ENCODE measurements at regions not wholly inside any gene's neighbourhood (a gene's known extent, or its start where the extent isn't known, plus 50 kb on each side); places are given as distances from the start of the nearest gene placed in this dataset.
A peak's percentile ranks its signal among the peaks of the same experiment; 100 is the strongest.

DNA sequence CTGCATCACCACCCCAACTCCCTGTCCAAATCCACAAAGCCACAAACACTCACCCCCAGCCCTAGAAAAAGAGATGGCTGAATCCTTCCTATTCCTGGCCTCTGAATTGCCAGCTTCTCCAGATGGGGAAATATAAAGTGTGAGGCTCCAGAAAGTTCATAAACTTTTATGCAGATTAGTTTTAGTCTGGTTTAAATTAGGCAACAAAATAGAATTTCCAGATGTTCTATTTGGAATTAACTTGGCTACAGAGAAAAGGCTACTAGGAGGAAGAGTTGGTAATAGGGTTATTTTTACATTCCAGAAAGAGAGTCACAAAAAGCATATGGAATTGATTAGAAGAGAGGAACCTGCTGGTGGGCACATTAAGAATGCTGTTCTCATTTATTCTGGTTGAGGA is 56.0 kb downstream of the EN1 start:
- H3K27ac ChIP-seq (ENCODE audit: low read depth, low read length), result no peak overlapping the region
- H3K27me3 ChIP-seq (ENCODE audit: control insufficient read depth in 1 of 2, insufficient read depth in 2 of 2, low read length in 2 of 2), result peaks cover 5 to 9% of the 10 kb centered on the region in 2 donors
- no peaks in the 10 kb centered on the region for H3K9me3 ChIP-seq (ENCODE audit: control insufficient read depth in 1 of 2, low read length in 2 of 2)
- no peaks in the 10 kb centered on the region for H3K4me1 ChIP-seq (ENCODE audit: control insufficient read depth in 1 of 2, insufficient read depth in 2 of 2, low read length in 2 of 2)
- no peaks in the 10 kb centered on the region for H3K36me3 ChIP-seq (ENCODE audit: control insufficient read depth in 1 of 2, insufficient read depth in 2 of 2, low read length in 2 of 2)
- no peak overlapping the region for H3K4me3 ChIP-seq (ENCODE audit: low read depth in 1 of 2, low read length in 2 of 2)
- no peak overlapping the region for H3K9ac ChIP-seq (ENCODE audit: low read depth in 1 of 2, low read length in 2 of 2)

DNA sequence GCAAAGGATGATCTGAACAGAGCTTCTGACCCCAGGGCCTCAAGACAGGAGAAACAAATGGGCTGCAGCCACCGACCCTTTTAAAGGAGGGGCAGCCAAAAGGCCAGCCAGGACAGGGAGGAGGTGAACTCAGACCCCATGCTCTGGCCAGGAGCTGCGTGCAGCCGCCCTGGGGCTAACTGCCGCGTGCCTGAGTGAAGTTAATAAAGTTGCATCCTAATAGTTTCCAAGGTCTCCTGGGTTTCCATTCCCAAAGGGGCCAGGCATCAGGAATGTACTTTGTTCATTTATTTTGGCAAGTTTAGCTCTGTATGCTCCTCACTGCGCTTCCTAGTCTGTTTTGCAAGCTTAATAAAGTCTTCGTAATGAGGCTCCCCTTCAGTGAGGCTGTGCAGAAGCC is 60.7 kb downstream of the EN1 start:
- Histone ChIP-seq H3K27ac (ENCODE audit: low read depth, low read length) (no peak overlapping the region), H3K27me3 (ENCODE audit: control insufficient read depth in 1 of 2, insufficient read depth in 2 of 2, low read length in 2 of 2) (peaks cover 2 to 5% of the 10 kb centered on the region in 2 donors), H3K36me3 (ENCODE audit: control insufficient read depth in 1 of 2, insufficient read depth in 2 of 2, low read length in 2 of 2) (no peaks in the 10 kb centered on the region), H3K4me1 (ENCODE audit: control insufficient read depth in 1 of 2, insufficient read depth in 2 of 2, low read length in 2 of 2) (no peaks in the 10 kb centered on the region), H3K9me3 (ENCODE audit: control insufficient read depth in 1 of 2, low read length in 2 of 2) (no peaks in the 10 kb centered on the region), H3K9ac (ENCODE audit: low read depth in 1 of 2, low read length in 2 of 2) (no peak overlapping the region), H3K4me3 (ENCODE audit: low read depth in 1 of 2, low read length in 2 of 2) (no peak overlapping the region)

DNA sequence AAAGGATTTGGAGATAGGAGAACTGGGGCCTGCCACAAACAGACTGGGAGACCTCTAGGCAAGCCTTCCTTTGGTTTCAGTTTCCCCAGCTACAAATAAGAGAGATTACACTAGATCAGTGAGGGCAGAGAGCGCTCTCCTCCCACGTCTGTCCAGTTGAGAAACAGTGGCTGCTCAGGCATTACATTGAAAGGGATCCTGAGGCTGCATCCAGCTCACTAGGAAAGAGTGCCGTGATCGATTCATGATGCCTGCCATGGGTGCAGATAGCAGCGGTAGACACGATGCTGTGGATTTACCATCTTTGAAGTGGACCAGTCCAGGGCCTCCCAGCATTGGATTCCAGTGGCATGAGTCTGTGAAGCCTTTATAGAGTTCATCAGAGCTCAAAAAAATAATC is 62.6 kb downstream of the EN1 start:
- Histone ChIP-seq H3K9ac (ENCODE audit: low read depth in 1 of 2, low read length in 2 of 2) (no peak overlapping the region), H3K9me3 (ENCODE audit: control insufficient read depth in 1 of 2, low read length in 2 of 2) (no peaks in the 10 kb centered on the region), H3K36me3 (ENCODE audit: control insufficient read depth in 1 of 2, insufficient read depth in 2 of 2, low read length in 2 of 2) (no peaks in the 10 kb centered on the region), H3K27ac (ENCODE audit: low read depth, low read length) (no peak overlapping the region), H3K4me1 (ENCODE audit: control insufficient read depth in 1 of 2, insufficient read depth in 2 of 2, low read length in 2 of 2) (no peaks in the 10 kb centered on the region), H3K4me3 (ENCODE audit: low read depth in 1 of 2, low read length in 2 of 2) (no peak overlapping the region), H3K27me3 (ENCODE audit: control insufficient read depth in 1 of 2, insufficient read depth in 2 of 2, low read length in 2 of 2) (peaks cover 2 to 5% of the 10 kb centered on the region in 2 donors)

DNA sequence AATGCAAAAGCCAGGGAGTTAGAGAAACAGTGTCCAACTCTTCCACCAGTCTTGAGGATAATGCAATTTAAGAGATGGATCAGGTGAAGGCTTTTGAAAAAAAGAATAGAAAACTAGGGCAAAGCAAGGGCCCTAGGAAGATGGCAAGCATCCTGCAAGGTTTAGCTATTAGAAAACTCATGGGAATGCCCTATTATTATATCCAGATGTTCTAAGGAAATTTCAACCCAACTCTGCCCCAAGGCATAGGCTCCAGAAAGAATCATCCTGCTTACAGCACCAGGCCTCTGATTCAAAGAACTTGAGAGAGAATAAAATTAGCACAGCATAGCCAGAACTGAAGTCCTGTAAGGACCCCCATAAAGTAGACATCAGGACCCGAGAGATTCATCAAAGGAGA is 68.1 kb downstream of the EN1 start:
- Histone ChIP-seq H3K9me3 (ENCODE audit: control insufficient read depth in 1 of 2, low read length in 2 of 2) (no peaks in the 10 kb centered on the region), H3K4me1 (ENCODE audit: control insufficient read depth in 1 of 2, insufficient read depth in 2 of 2, low read length in 2 of 2) (peaks cover 3 to 10% of the 10 kb centered on the region in 2 donors), H3K36me3 (ENCODE audit: control insufficient read depth in 1 of 2, insufficient read depth in 2 of 2, low read length in 2 of 2) (no peaks in the 10 kb centered on the region), H3K27me3 (ENCODE audit: control insufficient read depth in 1 of 2, insufficient read depth in 2 of 2, low read length in 2 of 2) (peaks cover 6 to 19% of the 10 kb centered on the region in 2 donors), H3K4me3 (ENCODE audit: low read depth in 1 of 2, low read length in 2 of 2) (no peak overlapping the region), H3K27ac (ENCODE audit: low read depth, low read length) (no peak overlapping the region), H3K9ac (ENCODE audit: low read depth in 1 of 2, low read length in 2 of 2) (no peak overlapping the region)

DNA sequence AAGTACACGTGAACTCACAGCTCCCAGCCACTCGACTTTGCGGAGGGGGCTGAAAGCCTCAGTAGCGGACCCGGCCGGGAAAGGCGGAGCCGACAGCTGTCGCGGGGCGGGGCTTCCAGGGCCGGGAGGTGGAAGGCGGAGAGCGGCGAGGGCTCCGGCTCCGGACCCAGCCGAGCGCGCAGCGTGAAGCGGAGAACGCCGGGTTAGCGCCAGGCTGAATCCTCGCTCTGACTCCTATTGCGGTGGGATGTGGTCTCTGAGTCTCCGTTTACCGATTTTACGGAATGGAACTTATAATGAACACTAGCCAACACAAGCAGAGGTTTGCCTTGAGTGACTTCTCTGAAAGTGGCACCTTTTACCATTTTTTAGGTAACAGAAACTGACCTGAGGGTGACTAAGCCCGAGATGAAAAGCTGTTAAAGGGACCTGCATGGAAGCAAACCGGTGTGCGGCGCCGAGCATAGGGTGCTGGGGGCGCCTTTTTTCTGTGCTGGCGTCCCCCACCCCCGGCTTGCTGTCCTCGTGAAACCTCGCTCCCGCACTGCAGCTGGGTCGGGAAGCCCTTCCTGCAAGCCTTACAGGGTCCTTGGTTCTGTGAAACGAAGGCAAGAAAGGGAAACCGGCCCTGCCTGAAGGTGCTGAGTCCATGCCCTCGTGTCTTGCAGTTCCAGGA is 72.9 kb downstream of the EN1 start:
- Histone ChIP-seq H3K9ac (ENCODE audit: low read depth in 1 of 2, low read length in 2 of 2) (peak overlapping the region in 1 of 2 donors; percentile 26), H3K36me3 (ENCODE audit: control insufficient read depth in 1 of 2, insufficient read depth in 2 of 2, low read length in 2 of 2) (no peaks in the 10 kb centered on the region), H3K27ac (ENCODE audit: low read depth, low read length) (no peak overlapping the region), H3K4me1 (ENCODE audit: control insufficient read depth in 1 of 2, insufficient read depth in 2 of 2, low read length in 2 of 2) (peaks cover 3 to 11% of the 10 kb centered on the region in 2 donors), H3K27me3 (ENCODE audit: control insufficient read depth in 1 of 2, insufficient read depth in 2 of 2, low read length in 2 of 2) (peaks cover 15 to 33% of the 10 kb centered on the region in 2 donors), H3K9me3 (ENCODE audit: control insufficient read depth in 1 of 2, low read length in 2 of 2) (no peaks in the 10 kb centered on the region), H3K4me3 (ENCODE audit: low read depth in 1 of 2, low read length in 2 of 2) (peak overlapping the region; percentile 63 to 64)

DNA sequence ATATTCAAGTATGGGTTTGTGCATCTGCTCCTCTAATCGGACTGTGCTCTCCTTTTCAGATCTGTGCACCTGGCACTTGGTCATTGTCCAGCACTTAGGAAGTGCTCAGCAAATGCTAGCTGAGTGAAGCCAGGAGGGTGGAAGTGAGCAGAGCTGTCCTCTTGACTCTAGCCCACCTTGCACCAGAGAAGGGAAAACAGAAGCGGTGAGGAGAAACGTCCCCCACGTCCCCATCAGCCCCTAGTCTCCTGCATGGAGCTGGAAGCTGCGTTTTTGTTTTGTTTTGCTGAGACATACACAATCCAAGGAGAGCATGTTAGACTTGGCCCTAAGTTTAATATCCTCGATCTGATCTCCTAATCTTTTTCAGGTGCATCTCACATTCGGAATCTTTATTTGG is 73.6 kb downstream of the EN1 start:
- Histone ChIP-seq H3K27me3 (ENCODE audit: control insufficient read depth in 1 of 2, insufficient read depth in 2 of 2, low read length in 2 of 2) (peaks cover 15 to 33% of the 10 kb centered on the region in 2 donors), H3K4me1 (ENCODE audit: control insufficient read depth in 1 of 2, insufficient read depth in 2 of 2, low read length in 2 of 2) (peaks cover 3 to 11% of the 10 kb centered on the region in 2 donors)

DNA sequence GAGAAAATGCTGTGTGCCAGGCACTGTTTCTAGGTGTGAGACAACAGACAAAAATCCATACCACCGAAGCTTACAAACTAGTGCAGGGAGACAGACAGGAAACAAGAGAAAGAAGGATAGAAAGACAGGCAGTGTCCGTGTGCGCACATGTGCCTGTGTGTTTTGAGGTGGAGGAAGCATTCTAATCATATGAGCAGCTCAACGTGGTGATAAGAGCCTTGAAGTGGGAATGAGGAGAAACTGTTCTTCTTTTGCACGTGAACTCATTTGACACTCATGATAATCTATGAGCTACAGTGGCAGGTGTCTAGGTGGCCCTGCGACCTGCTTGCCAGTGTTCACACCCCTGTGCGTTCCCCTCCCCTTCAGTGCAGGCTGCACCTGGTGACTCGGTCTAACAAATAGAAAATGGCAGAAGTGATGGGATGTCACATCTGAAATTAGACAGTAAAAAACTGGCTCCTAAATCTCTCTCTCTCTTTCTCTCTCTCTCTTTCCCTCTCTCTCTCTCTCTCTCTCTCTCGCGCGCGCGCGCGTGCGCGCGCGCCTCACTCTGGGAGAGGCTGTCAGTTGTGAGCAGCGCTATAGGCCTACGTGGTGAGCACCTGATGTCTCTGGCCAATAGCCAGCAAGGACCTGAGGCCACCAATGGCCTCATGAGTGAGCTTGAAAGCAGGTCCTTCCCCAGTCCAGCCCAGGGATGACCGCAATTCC is 74.8 kb downstream of the EN1 start:
- Histone ChIP-seq H3K9me3 (ENCODE audit: control insufficient read depth in 1 of 2, low read length in 2 of 2) (no peaks in the 10 kb centered on the region), H3K36me3 (ENCODE audit: control insufficient read depth in 1 of 2, insufficient read depth in 2 of 2, low read length in 2 of 2) (no peaks in the 10 kb centered on the region), H3K27me3 (ENCODE audit: control insufficient read depth in 1 of 2, insufficient read depth in 2 of 2, low read length in 2 of 2) (peaks cover 15 to 33% of the 10 kb centered on the region in 2 donors), H3K4me3 (ENCODE audit: low read depth in 1 of 2, low read length in 2 of 2) (no peak overlapping the region), H3K27ac (ENCODE audit: low read depth, low read length) (no peak overlapping the region), H3K9ac (ENCODE audit: low read depth in 1 of 2, low read length in 2 of 2) (no peak overlapping the region), H3K4me1 (ENCODE audit: control insufficient read depth in 1 of 2, insufficient read depth in 2 of 2, low read length in 2 of 2) (peaks cover 3 to 11% of the 10 kb centered on the region in 2 donors)

More for the DNA sequence above, 73.6 kb downstream of the EN1 start:
- no peak overlapping the region for H3K4me3 ChIP-seq (ENCODE audit: low read depth in 1 of 2, low read length in 2 of 2)
- no peaks in the 10 kb centered on the region for H3K9me3 ChIP-seq (ENCODE audit: control insufficient read depth in 1 of 2, low read length in 2 of 2)
- no peak overlapping the region for H3K9ac ChIP-seq (ENCODE audit: low read depth in 1 of 2, low read length in 2 of 2)
- no peak overlapping the region for H3K27ac ChIP-seq (ENCODE audit: low read depth, low read length)
- H3K36me3 ChIP-seq (ENCODE audit: control insufficient read depth in 1 of 2, insufficient read depth in 2 of 2, low read length in 2 of 2), result no peaks in the 10 kb centered on the region

DNA sequence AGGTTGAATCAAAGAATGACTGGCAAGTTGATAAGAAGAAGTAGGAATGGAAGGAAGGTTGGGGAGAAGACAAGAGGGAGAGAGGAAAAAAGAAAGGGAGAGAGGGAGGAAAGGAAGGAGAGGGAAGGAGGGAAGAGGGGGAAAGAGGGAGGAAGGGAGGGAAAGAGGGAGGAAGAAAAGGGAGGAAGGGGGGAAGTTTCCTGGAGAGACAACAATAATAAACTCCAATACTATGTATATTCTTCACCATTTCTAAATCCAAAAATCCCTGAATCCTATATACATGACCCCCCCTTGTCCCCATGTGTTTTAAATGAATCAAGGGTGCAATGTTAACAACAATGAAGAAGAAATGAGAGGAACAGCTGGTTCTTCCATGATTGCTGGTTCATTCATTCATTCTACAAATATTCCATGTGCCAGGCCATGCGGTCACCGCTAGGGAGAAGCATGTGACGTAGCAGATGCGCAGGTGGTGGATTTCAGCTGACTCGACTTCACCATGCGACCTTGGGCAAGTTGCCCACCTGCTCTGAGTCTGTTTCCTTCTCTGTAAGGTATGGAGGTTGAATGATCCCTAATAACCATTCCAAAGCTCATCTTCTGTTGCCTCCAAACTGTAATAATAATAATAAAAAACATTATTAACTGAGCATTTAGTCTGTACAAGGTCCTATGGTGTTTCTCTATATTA is 77.6 kb downstream of the EN1 start:
- Histone ChIP-seq H3K27ac (ENCODE audit: low read depth, low read length) (no peak overlapping the region), H3K9ac (ENCODE audit: low read depth in 1 of 2, low read length in 2 of 2) (no peak overlapping the region), H3K27me3 (ENCODE audit: control insufficient read depth in 1 of 2, insufficient read depth in 2 of 2, low read length in 2 of 2) (peaks cover 16 to 31% of the 10 kb centered on the region in 2 donors), H3K4me1 (ENCODE audit: control insufficient read depth in 1 of 2, insufficient read depth in 2 of 2, low read length in 2 of 2) (peaks cover 0 to 5% of the 10 kb centered on the region in 2 donors), H3K9me3 (ENCODE audit: control insufficient read depth in 1 of 2, low read length in 2 of 2) (no peaks in the 10 kb centered on the region), H3K36me3 (ENCODE audit: control insufficient read depth in 1 of 2, insufficient read depth in 2 of 2, low read length in 2 of 2) (no peaks in the 10 kb centered on the region), H3K4me3 (ENCODE audit: low read depth in 1 of 2, low read length in 2 of 2) (no peak overlapping the region)

DNA sequence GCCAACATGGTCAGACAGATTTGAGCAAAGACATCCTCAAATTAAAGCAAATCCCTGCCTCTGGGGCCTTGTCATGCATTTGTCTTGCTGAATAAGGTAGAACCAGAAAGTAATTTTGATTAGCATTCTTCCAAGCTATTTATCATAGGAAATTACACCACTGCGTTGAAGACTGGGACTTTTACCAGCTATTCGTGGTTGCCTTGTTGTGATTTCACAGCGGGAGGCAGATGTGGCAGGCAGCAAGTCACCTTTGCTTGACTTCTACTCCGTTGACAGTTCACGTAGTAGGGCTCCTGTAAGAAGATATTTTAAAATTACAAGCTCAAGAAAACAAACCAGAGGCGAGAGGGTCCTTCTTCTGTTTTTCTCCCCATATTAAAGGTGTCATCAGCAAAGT is 80.6 kb downstream of the EN1 start:
- no peaks in the 10 kb centered on the region for H3K4me1 ChIP-seq (ENCODE audit: control insufficient read depth in 1 of 2, insufficient read depth in 2 of 2, low read length in 2 of 2)
- no peaks in the 10 kb centered on the region for H3K36me3 ChIP-seq (ENCODE audit: control insufficient read depth in 1 of 2, insufficient read depth in 2 of 2, low read length in 2 of 2)
- H3K27ac ChIP-seq (ENCODE audit: low read depth, low read length), result no peak overlapping the region
- no peak overlapping the region for H3K9ac ChIP-seq (ENCODE audit: low read depth in 1 of 2, low read length in 2 of 2)
- H3K4me3 ChIP-seq (ENCODE audit: low read depth in 1 of 2, low read length in 2 of 2), result no peak overlapping the region
- H3K27me3 ChIP-seq (ENCODE audit: control insufficient read depth in 1 of 2, insufficient read depth in 2 of 2, low read length in 2 of 2), result peaks cover 10 to 18% of the 10 kb centered on the region in 2 donors
- no peaks in the 10 kb centered on the region for H3K9me3 ChIP-seq (ENCODE audit: control insufficient read depth in 1 of 2, low read length in 2 of 2)

DNA sequence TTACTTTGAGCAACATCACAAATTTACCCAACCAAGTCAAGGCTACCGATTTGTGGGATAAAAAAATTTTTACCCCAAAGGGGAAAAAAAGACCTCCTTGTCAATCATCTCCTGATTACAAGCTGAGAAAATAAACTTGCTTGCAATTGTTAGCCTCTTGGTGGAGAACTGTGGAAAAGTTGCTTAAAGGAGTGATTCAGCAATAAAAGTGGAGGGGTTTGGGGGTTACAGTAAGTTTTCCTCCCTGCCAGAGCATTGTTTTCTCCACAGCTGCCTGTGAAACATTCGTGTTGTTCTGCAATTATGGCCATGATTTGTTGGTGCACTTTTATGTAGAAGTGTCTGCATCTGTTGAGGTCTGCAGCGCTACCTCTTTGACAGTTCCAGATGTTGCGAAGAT is 82.6 kb downstream of the EN1 start:
- Histone ChIP-seq H3K27me3 (ENCODE audit: control insufficient read depth in 1 of 2, insufficient read depth in 2 of 2, low read length in 2 of 2) (peaks cover 9 to 17% of the 10 kb centered on the region in 2 donors), H3K4me1 (ENCODE audit: control insufficient read depth in 1 of 2, insufficient read depth in 2 of 2, low read length in 2 of 2) (no peaks in the 10 kb centered on the region)

More for the DNA sequence above, 82.6 kb downstream of the EN1 start:
- Histone ChIP-seq H3K9me3 (ENCODE audit: control insufficient read depth in 1 of 2, low read length in 2 of 2) (no peaks in the 10 kb centered on the region), H3K9ac (ENCODE audit: low read depth in 1 of 2, low read length in 2 of 2) (no peak overlapping the region), H3K4me3 (ENCODE audit: low read depth in 1 of 2, low read length in 2 of 2) (no peak overlapping the region), H3K36me3 (ENCODE audit: control insufficient read depth in 1 of 2, insufficient read depth in 2 of 2, low read length in 2 of 2) (no peaks in the 10 kb centered on the region), H3K27ac (ENCODE audit: low read depth, low read length) (no peak overlapping the region)
